ENCODE measurements at regions not wholly inside any gene's neighbourhood (a gene's known extent, or its start where the extent isn't known, plus 50 kb on each side); places are given as distances from the start of the nearest gene placed in this dataset.

- H3K27me3 ChIP-seq (ENCODE audit: control insufficient read depth in 3 of 3, insufficient read depth in 3 of 3, low read length in 2 of 3), result no peaks in the 10 kb centered on the region
- no peak for TF ChIP-seq CTCF (IDR thresholded peaks at IDR 0.05; ENCODE audit: control extremely low read depth, extremely low read depth)
- H3K4me3 ChIP-seq, result no peak overlapping the region
- no peak for DNase-seq
- ATAC-seq (ENCODE audit: insufficient read depth, low FRiP score), result no peak
- H3K36me3 ChIP-seq (ENCODE audit: control insufficient read depth in 4 of 4, insufficient read depth in 4 of 4, low read length in 4 of 4), result no peaks in the 10 kb centered on the region
- H3K9ac ChIP-seq (ENCODE audit: insufficient read depth in 1 of 2, low read length in 2 of 2), result no peak overlapping the region
- no peak overlapping the region for H3K27ac ChIP-seq (ENCODE audit: low read depth in 1 of 2, low read length in 1 of 2)
- no peaks in the 10 kb centered on the region for H3K4me1 ChIP-seq (ENCODE audit: control insufficient read depth in 5 of 5, insufficient read depth in 5 of 5, low read length in 5 of 5)
- H3K9me3 ChIP-seq (ENCODE audit: control insufficient read depth in 4 of 4, insufficient read depth in 3 of 4, low read length in 3 of 4), result no peaks in the 10 kb centered on the region
- 71 to 77% methylated on average over 5 of the region's 5 CpGs for WGBS, 2 donors
These were observed 246.0 kb upstream of the TENM4 start for GRCh38 chr11:79686703-79687419.

GRCh38 chr11:79683930-79684329, 243.1 kb upstream of the TENM4 start:
- no peak for TF ChIP-seq CTCF (IDR thresholded peaks at IDR 0.05; ENCODE audit: control extremely low read depth, extremely low read depth)
- H3K9me3 ChIP-seq (ENCODE audit: control insufficient read depth in 4 of 4, insufficient read depth in 3 of 4, low read length in 3 of 4), result no peaks in the 10 kb centered on the region
- no peak overlapping the region for H3K27ac ChIP-seq (ENCODE audit: low read depth in 1 of 2, low read length in 1 of 2)
- 73 to 90% methylated on average over 1 of the region's 1 CpG for WGBS, 2 donors
- no peak overlapping the region for H3K9ac ChIP-seq (ENCODE audit: insufficient read depth in 1 of 2, low read length in 2 of 2)
- H3K36me3 ChIP-seq (ENCODE audit: control insufficient read depth in 4 of 4, insufficient read depth in 4 of 4, low read length in 4 of 4), result no peaks in the 10 kb centered on the region
- no peaks in the 10 kb centered on the region for H3K4me1 ChIP-seq (ENCODE audit: control insufficient read depth in 5 of 5, insufficient read depth in 5 of 5, low read length in 5 of 5)
- H3K4me3 ChIP-seq, result no peak overlapping the region
- H3K27me3 ChIP-seq (ENCODE audit: control insufficient read depth in 3 of 3, insufficient read depth in 3 of 3, low read length in 2 of 3), result no peaks in the 10 kb centered on the region
- ATAC-seq (ENCODE audit: insufficient read depth, low FRiP score) (no peak), DNase-seq (no peak)

GRCh38 chr11:79678780-79679452, 238.1 kb upstream of the TENM4 start:
- no peak for TF ChIP-seq CTCF (IDR thresholded peaks at IDR 0.05; ENCODE audit: control extremely low read depth, extremely low read depth)

More at GRCh38 chr11:79678780-79679452, 238.1 kb upstream of the TENM4 start:
- Histone ChIP-seq H3K4me1 (ENCODE audit: control insufficient read depth in 5 of 5, insufficient read depth in 5 of 5, low read length in 5 of 5) (no peaks in the 10 kb centered on the region), H3K27me3 (ENCODE audit: control insufficient read depth in 3 of 3, insufficient read depth in 3 of 3, low read length in 2 of 3) (no peaks in the 10 kb centered on the region), H3K9me3 (ENCODE audit: control insufficient read depth in 4 of 4, insufficient read depth in 3 of 4, low read length in 3 of 4) (no peaks in the 10 kb centered on the region), H3K27ac (ENCODE audit: low read depth in 1 of 2, low read length in 1 of 2) (no peak overlapping the region), H3K9ac (ENCODE audit: insufficient read depth in 1 of 2, low read length in 2 of 2) (no peak overlapping the region), H3K4me3 (no peak overlapping the region), H3K36me3 (ENCODE audit: control insufficient read depth in 4 of 4, insufficient read depth in 4 of 4, low read length in 4 of 4) (no peaks in the 10 kb centered on the region)
- ATAC-seq (ENCODE audit: insufficient read depth, low FRiP score) (no peak), DNase-seq (no peak)
- WGBS, 2 donors, result 32 to 45% methylated on average over 5 of the region's 5 CpGs

Data from lung (tissue), 11 donors.